Trophoblast cell (in vitro differentiated cells and primary cell): ENCODE measurements at regions not wholly inside any gene's neighbourhood (a gene's known extent, or its start where the extent isn't known, plus 50 kb on each side); places are given as distances from the start of the nearest gene placed in this dataset.

Experiments
- DNase-seq, 2 donors: peaks; one replicate each; pipeline ENCODE4 v3.0.0-alpha.2; 2016
- H2AFZ ChIP-seq: 2 replicates; pipeline ENCODE4 v1.6.1; 2013; ENCODE audit warnings: low read length, moderate library complexity, mild to moderate bottlenecking; ENCODE audit not compliant: insufficient read depth, poor library complexity
- H2AK5ac ChIP-seq: 2 replicates; pipeline ENCODE4 v1.6.1; 2013; ENCODE audit warnings: mild to moderate bottlenecking, low read length
- H2BK120ac ChIP-seq: 2 replicates; pipeline ENCODE4 v1.6.1; 2013; ENCODE audit warnings: low read length, mild to moderate bottlenecking, moderate library complexity; ENCODE audit not compliant: insufficient read depth, poor library complexity
- H2BK12ac ChIP-seq: 2 replicates; pipeline ENCODE4 v1.6.1; 2013; ENCODE audit warnings: mild to moderate bottlenecking, low read length, moderate library complexity
- H2BK5ac ChIP-seq: 2 replicates; pipeline ENCODE4 v1.6.1; 2013; ENCODE audit warnings: low read length, low read depth, moderate library complexity, mild to moderate bottlenecking; ENCODE audit not compliant: poor library complexity
- H3K14ac ChIP-seq: 2 replicates; pipeline ENCODE4 v1.6.1; 2013; ENCODE audit warnings: mild to moderate bottlenecking, low read length
- H3K18ac ChIP-seq: 2 replicates; pipeline ENCODE4 v1.6.1; 2013; ENCODE audit warnings: mild to moderate bottlenecking, low read length
- H3K23ac ChIP-seq: 2 replicates; pipeline ENCODE4 v1.6.1; 2013; ENCODE audit warnings: low read length
- H3K27ac ChIP-seq: 2 replicates; pipeline ENCODE4 v1.5.1; 2013; ENCODE audit warnings: low read depth, mild to moderate bottlenecking, inconsistent platforms, low read length, moderate library complexity
- H3K27me3 ChIP-seq: 2 replicates; pipeline ENCODE4 v1.6.1; 2013; ENCODE audit warnings: inconsistent platforms, mild to moderate bottlenecking, low read length, moderate library complexity; ENCODE audit not compliant: insufficient read depth
- H3K36me3 ChIP-seq, 2 experiments: 1 replicate in 1 of 2; 2 replicates in 1 of 2; pipeline ENCODE4 v1.6.1; 2013; ENCODE audit warnings: low read length in 2 of 2, mild to moderate bottlenecking in 2 of 2, moderate library complexity in 1 of 2; ENCODE audit not compliant: insufficient read depth in 2 of 2, control insufficient read depth in 1 of 2
- H3K4ac ChIP-seq: 2 replicates; pipeline ENCODE4 v1.6.1; 2013; ENCODE audit warnings: low read depth, mild to moderate bottlenecking, low read length, moderate library complexity
- H3K4me1 ChIP-seq, 2 experiments: 1 replicate in 1 of 2; 2 replicates in 1 of 2; pipeline ENCODE4 v1.6.1; 2013; ENCODE audit warnings: low read length in 2 of 2, mild to moderate bottlenecking in 2 of 2, moderate library complexity in 1 of 2; ENCODE audit not compliant: insufficient read depth in 2 of 2, control insufficient read depth in 1 of 2
- H3K4me2 ChIP-seq: 2 replicates; pipeline ENCODE4 v1.6.1; 2013; ENCODE audit warnings: inconsistent platforms, mild to moderate bottlenecking, low read length, moderate library complexity
- H3K4me3 ChIP-seq: 2 replicates; pipeline ENCODE4 v1.5.1; 2013; ENCODE audit warnings: mild to moderate bottlenecking, low read depth, low read length, inconsistent platforms
- H3K79me1 ChIP-seq: one replicate; pipeline ENCODE4 v1.6.1; 2013; ENCODE audit warnings: low read length
- H3K79me2 ChIP-seq: 2 replicates; pipeline ENCODE4 v1.6.1; 2013; ENCODE audit warnings: low read length, mild to moderate bottlenecking; ENCODE audit not compliant: control insufficient read depth, insufficient read depth, poor library complexity
- H3K9ac ChIP-seq: 2 replicates; pipeline ENCODE4 v1.6.1; 2013; ENCODE audit warnings: mild to moderate bottlenecking, low read length
- H3K9me3 ChIP-seq: 2 replicates; pipeline ENCODE4 v1.6.1; 2013; ENCODE audit warnings: low read depth, mild to moderate bottlenecking, control low read depth, inconsistent platforms, low read length; ENCODE audit not compliant: insufficient read depth
- H4K12ac ChIP-seq: 2 replicates; pipeline ENCODE4 v1.6.1; 2013; ENCODE audit warnings: low read depth, mild to moderate bottlenecking, low read length, moderate library complexity
- H4K8ac ChIP-seq: 2 replicates; pipeline ENCODE4 v1.6.1; 2013; ENCODE audit warnings: low read depth, mild to moderate bottlenecking, low read length, moderate library complexity
- H4K91ac ChIP-seq: one replicate; pipeline ENCODE4 v1.6.1; 2013; ENCODE audit warnings: low read depth, mild to moderate bottlenecking, low read length, moderate library complexity
- WGBS: extraction: QIAGEN DNeasy Blood & Tissue Kit; methylation state at CpG from one replicate; pipeline ENCODE4 v1.1.7; 2013; ENCODE audit warnings: missing lambda C conversion rate; ENCODE audit not compliant: insufficient read length, insufficient coverage; ENCODE audit errors: extremely low coverage; 5-methylcytosine and 5-hydroxymethylcytosine counted together

DNA sequence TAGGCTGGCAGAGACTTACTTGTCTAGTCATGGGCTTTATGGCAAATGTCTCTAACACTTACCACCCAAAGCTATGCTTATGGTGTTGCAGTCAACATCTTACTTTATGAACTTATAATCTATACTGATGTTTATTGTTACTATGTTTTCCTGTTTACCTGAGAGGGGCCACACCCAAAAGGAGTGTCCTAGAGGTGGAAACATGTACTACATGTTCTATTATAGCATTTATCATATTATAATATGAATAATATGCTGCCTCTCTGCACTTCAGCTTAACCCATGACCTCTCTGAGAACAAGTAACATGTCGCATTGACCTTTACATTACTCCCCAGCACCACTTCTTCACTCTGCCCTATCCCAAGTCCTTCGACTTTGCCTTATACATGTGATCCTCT is 501.8 kb downstream of the ETNK1 start:
- H4K91ac ChIP-seq: no peak overlapping the region
- no peak overlapping the region for H2AK5ac ChIP-seq
- H3K27ac ChIP-seq: no peak overlapping the region
- no peak overlapping the region for H3K18ac ChIP-seq
- no peak overlapping the region for H2BK12ac ChIP-seq
- WGBS: no CpG with 5 or more reads among the region's 2 CpGs
- no peak overlapping the region for H4K12ac ChIP-seq
- no peak overlapping the region for H3K23ac ChIP-seq
- DNase-seq: no peak
- no peak overlapping the region for H2BK120ac ChIP-seq
- H3K27me3 ChIP-seq: no peaks in the 10 kb centered on the region
- H3K79me2 ChIP-seq: no peaks in the 10 kb centered on the region
- H4K8ac ChIP-seq: no peak overlapping the region
- no peaks in the 10 kb centered on the region for H3K4me1 ChIP-seq
- H3K4me3 ChIP-seq: no peak overlapping the region
- H3K9me3 ChIP-seq: no peaks in the 10 kb centered on the region
- H3K4me2 ChIP-seq: no peak overlapping the region
- no peaks in the 10 kb centered on the region for H3K79me1 ChIP-seq
- H2AFZ ChIP-seq: no peak overlapping the region
- H2BK5ac ChIP-seq: no peak overlapping the region
- no peak overlapping the region for H3K9ac ChIP-seq
- no peaks in the 10 kb centered on the region for H3K36me3 ChIP-seq
- no peak overlapping the region for H3K14ac ChIP-seq
- H3K4ac ChIP-seq: no peak overlapping the region

DNA sequence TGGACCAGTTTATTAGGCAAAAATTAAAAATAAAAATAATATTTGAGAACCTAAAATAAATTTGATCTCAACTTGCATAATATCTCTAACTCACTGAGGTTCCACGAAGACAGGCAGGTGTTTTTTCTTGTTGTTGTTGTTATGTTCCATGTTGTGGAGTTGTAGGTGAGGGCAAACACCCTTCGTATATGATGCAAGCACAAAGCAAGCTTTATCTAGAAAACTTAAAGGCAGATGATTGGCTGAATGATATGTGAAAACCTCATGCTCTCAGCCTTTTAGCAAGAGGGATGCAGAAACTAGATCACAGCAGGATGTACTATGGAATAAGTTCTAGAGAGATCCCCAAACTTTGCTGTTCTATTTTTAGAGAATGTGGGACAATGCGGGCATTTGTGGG is 502.7 kb downstream of the ETNK1 start:
- H3K79me1 ChIP-seq: no peaks in the 10 kb centered on the region
- no peaks in the 10 kb centered on the region for H3K36me3 ChIP-seq
- H2BK120ac ChIP-seq: no peak overlapping the region
- no peak overlapping the region for H2BK12ac ChIP-seq
- DNase-seq: no peak
- H3K27ac ChIP-seq: no peak overlapping the region
- H4K12ac ChIP-seq: no peak overlapping the region
- no peak overlapping the region for H3K14ac ChIP-seq
- H2AFZ ChIP-seq: no peak overlapping the region
- WGBS: no CpG with 5 or more reads among the region's 3 CpGs
- no peak overlapping the region for H3K4me2 ChIP-seq
- no peaks in the 10 kb centered on the region for H3K4me1 ChIP-seq
- H2BK5ac ChIP-seq: no peak overlapping the region
- H3K9me3 ChIP-seq: no peaks in the 10 kb centered on the region
- no peak overlapping the region for H3K4ac ChIP-seq
- H3K9ac ChIP-seq: no peak overlapping the region
- no peak overlapping the region for H3K18ac ChIP-seq
- no peaks in the 10 kb centered on the region for H3K27me3 ChIP-seq
- no peak overlapping the region for H4K91ac ChIP-seq
- H3K4me3 ChIP-seq: no peak overlapping the region
- H3K23ac ChIP-seq: no peak overlapping the region
- H4K8ac ChIP-seq: no peak overlapping the region
- H3K79me2 ChIP-seq: no peaks in the 10 kb centered on the region
- no peak overlapping the region for H2AK5ac ChIP-seq

DNA sequence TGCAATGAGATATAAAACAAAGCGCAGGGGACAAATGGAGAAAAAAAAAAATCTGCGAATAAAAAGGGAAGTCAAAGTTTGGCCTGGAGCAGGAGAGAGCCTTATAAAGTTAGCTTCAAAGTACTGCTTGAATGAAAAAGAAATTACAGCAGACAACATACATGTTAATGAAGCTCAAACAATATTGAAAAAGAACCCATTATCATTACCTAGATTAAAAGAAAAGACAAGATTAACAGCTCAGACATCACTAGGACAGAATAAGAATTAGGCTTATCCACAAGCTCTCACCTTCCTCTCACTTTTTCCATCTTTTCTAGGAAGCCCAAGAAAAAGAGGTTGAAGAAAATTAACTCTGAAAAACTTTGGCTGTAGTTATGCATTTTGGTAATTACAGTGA is 503.5 kb downstream of the ETNK1 start:
- Histone ChIP-seq H4K91ac (no peak overlapping the region), H2AFZ (no peak overlapping the region), H3K18ac (no peak overlapping the region), H3K4ac (no peak overlapping the region), H3K9me3 (no peaks in the 10 kb centered on the region), H3K9ac (no peak overlapping the region), H2BK120ac (no peak overlapping the region), H2AK5ac (no peak overlapping the region), H4K12ac (no peak overlapping the region), H3K27ac (no peak overlapping the region), H3K36me3 (no peaks in the 10 kb centered on the region), H3K23ac (no peak overlapping the region), H3K79me2 (no peaks in the 10 kb centered on the region), H4K8ac (no peak overlapping the region), H3K4me3 (no peak overlapping the region), H3K4me1 (no peaks in the 10 kb centered on the region), H3K79me1 (no peaks in the 10 kb centered on the region), H3K4me2 (no peak overlapping the region), H2BK5ac (no peak overlapping the region), H3K14ac (no peak overlapping the region), H3K27me3 (no peaks in the 10 kb centered on the region), H2BK12ac (no peak overlapping the region)
- no CpG with 5 or more reads among the region's 2 CpGs for WGBS
- DNase-seq: no peak

DNA sequence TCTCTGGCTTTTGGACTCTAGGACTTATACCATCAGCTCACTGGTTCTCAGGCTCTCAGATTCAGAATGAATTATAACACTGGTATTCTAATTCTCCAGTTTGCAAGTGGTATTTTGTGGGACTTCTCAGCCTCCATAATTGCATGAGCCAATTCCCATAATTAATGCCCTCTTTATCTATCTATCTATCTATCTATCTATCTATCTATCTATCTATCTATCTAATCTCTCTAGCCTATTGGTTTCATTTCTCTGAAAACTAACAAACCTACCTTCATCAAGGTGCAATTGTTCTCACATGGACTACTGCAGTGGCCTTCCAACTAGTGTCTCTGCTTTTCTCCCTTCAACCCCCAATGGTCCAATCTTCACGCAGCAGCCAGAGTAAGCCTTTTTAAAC is 507.4 kb downstream of the ETNK1 start:
- H3K9me3 ChIP-seq: no peaks in the 10 kb centered on the region
- no peak overlapping the region for H4K12ac ChIP-seq
- no peak overlapping the region for H3K4me2 ChIP-seq
- H3K27ac ChIP-seq: no peak overlapping the region
- DNase-seq: no peak
- no peak overlapping the region for H2AK5ac ChIP-seq
- H4K8ac ChIP-seq: no peak overlapping the region
- no peaks in the 10 kb centered on the region for H3K4me1 ChIP-seq
- H3K23ac ChIP-seq: no peak overlapping the region
- H3K27me3 ChIP-seq: no peaks in the 10 kb centered on the region
- no peak overlapping the region for H2BK5ac ChIP-seq
- no peaks in the 10 kb centered on the region for H3K79me2 ChIP-seq
- no peak overlapping the region for H3K4me3 ChIP-seq
- no peak overlapping the region for H3K14ac ChIP-seq
- H2AFZ ChIP-seq: no peak overlapping the region
- no CpG with 5 or more reads among the region's 1 CpG for WGBS
- no peaks in the 10 kb centered on the region for H3K36me3 ChIP-seq
- H2BK120ac ChIP-seq: no peak overlapping the region
- no peak overlapping the region for H2BK12ac ChIP-seq
- no peaks in the 10 kb centered on the region for H3K79me1 ChIP-seq
- H4K91ac ChIP-seq: no peak overlapping the region
- H3K18ac ChIP-seq: no peak overlapping the region
- H3K4ac ChIP-seq: no peak overlapping the region
- H3K9ac ChIP-seq: no peak overlapping the region
